ENCODE measurements at regions not wholly inside any gene's neighbourhood (a gene's known extent, or its start where the extent isn't known, plus 50 kb on each side); places are given as distances from the start of the nearest gene placed in this dataset.

DNA sequence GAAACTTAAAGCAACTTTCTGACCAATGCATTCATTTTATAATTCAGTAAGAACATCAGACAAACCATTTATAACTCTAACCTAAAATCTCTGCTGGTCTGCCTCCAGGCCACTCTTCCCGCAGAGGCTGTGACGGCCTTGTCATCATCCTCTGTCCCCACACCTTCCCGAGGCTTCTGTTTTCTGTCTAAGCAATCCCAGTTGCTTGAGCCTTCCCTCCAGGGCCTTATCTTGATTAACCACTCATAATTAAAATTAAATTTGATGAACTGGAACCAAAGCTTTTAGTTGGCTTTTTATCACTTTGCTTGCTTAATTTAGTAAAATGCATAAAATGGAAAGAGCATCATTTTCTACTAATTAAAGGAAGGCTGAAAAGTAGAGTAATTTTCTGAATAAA is 312.4 kb downstream of the DIRAS2 start:
- H3K27me3 Mint-ChIP-seq (ENCODE audit: low read depth): no peaks in the 10 kb centered on the region
- H3K4me1 Mint-ChIP-seq: peaks cover 44% of the 10 kb centered on the region
- no peak for DNase-seq (ENCODE audit: low spot score in 2 of 2, unreplicated experiment in 2 of 2)
- TF ChIP-seq, protein P1, sequence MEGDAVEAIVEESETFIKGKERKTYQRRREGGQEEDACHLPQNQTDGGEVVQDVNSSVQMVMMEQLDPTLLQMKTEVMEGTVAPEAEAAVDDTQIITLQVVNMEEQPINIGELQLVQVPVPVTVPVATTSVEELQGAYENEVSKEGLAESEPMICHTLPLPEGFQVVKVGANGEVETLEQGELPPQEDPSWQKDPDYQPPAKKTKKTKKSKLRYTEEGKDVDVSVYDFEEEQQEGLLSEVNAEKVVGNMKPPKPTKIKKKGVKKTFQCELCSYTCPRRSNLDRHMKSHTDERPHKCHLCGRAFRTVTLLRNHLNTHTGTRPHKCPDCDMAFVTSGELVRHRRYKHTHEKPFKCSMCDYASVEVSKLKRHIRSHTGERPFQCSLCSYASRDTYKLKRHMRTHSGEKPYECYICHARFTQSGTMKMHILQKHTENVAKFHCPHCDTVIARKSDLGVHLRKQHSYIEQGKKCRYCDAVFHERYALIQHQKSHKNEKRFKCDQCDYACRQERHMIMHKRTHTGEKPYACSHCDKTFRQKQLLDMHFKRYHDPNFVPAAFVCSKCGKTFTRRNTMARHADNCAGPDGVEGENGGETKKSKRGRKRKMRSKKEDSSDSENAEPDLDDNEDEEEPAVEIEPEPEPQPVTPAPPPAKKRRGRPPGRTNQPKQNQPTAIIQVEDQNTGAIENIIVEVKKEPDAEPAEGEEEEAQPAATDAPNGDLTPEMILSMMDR (IDR thresholded peaks at IDR 0.05; ENCODE audit: unreplicated experiment): no peak
- H3K27ac Mint-ChIP-seq: no peak overlapping the region
- H3K9me3 Mint-ChIP-seq: peaks cover 4% of the 10 kb centered on the region
- H3K4me3 Mint-ChIP-seq: no peak overlapping the region
- H3K36me3 Mint-ChIP-seq: no peaks in the 10 kb centered on the region

DNA sequence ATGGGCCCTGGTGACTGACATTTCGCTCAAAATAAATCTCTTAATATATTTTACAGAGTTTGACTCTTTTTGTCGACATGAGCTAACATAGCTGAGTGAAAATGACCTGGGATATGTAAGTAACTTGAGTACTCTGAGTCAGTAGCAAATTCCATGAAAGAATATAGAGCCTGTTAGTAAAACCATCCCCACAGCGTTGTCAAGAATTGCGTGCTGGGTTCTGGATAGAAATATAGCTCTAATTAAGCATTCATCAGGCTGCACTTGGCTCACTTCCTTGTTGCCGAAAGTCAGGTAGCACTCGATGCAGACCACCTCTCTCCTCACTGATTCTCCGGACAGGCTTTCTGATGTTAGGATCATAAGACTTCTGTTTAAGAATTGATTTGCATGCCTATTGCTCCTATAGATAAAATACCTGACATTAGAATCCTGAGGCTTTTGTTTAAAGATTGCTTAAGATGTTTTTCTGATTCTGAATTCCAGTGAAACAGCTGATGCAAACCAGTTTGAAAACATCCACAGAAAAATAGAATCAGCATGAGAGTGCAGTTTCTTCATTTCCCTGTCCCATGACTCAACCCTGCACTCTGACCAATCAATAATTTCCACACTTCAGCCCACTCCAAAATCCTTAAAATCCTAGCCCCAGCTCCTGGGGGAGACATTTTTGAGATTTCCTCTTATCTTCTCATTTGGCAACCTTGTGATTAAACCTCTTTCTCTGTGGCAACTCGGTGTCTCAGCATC is 310.6 kb downstream of the DIRAS2 start:
- H3K4me1 Mint-ChIP-seq: peaks cover 33% of the 10 kb centered on the region
- no peak for DNase-seq (ENCODE audit: low spot score in 2 of 2, unreplicated experiment in 2 of 2)
- H3K27me3 Mint-ChIP-seq (ENCODE audit: low read depth): no peaks in the 10 kb centered on the region
- no peak overlapping the region for H3K27ac Mint-ChIP-seq
- TF ChIP-seq, protein P1 (IDR thresholded peaks at IDR 0.05; ENCODE audit: unreplicated experiment): no peak
- H3K9me3 Mint-ChIP-seq: peaks cover 4% of the 10 kb centered on the region
- no peaks in the 10 kb centered on the region for H3K36me3 Mint-ChIP-seq
- H3K4me3 Mint-ChIP-seq: no peak overlapping the region

DNA sequence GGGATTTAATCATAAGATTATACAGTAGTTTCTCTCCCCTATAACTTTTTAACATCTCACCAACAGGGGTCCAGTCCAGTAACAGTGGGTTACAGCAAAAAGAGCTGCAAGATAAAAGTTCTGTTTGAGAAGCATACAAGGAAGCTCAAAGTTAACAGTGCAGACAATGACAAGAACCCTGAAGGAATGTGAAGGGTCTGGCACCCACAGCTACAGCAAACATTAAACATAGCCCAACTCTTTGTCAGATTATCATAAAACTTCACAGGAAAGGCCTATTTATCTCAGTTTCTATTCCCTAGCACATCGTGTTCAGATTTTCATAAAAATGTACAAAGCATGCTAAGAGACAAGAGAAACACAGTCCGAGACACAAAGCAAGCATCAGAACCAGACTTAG is 309.4 kb downstream of the DIRAS2 start:
- Mint-ChIP-seq H3K36me3 (no peaks in the 10 kb centered on the region), H3K4me1 (peaks cover 33% of the 10 kb centered on the region), H3K27me3 (ENCODE audit: low read depth) (no peaks in the 10 kb centered on the region)

DNA sequence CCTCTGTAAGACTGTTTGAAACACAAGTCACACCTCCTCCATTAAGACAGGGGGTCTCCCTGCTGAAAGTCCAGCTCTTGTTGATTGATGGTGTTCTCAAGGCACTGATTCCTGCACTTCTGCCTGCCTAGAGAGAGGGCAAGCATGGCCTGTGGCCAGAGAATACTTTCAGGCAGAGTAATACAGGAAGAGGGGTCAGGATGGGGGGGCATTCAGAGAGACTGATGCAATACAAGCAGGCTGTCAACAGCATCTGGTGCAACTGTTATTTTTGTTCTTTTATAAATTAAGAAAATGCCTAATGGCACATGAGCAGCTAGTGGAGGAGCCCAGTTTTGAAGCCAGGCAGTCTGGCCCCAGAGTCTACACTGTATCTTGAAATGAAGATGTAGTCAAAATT is 302.2 kb downstream of the DIRAS2 start:
- H3K27ac Mint-ChIP-seq: no peak overlapping the region
- H3K4me1 Mint-ChIP-seq: peaks cover 9% of the 10 kb centered on the region
- H3K4me3 Mint-ChIP-seq: no peak overlapping the region
- H3K27me3 Mint-ChIP-seq (ENCODE audit: low read depth): no peaks in the 10 kb centered on the region
- peaks cover 9% of the 10 kb centered on the region for H3K9me3 Mint-ChIP-seq
- no peak for DNase-seq (ENCODE audit: low spot score in 2 of 2, unreplicated experiment in 2 of 2)
- TF ChIP-seq, protein P1 (IDR thresholded peaks at IDR 0.05; ENCODE audit: unreplicated experiment): no peak
- no peaks in the 10 kb centered on the region for H3K36me3 Mint-ChIP-seq

More for the DNA sequence above, 309.4 kb downstream of the DIRAS2 start:
- Mint-ChIP-seq H3K9me3 (no peaks in the 10 kb centered on the region), H3K27ac (peak overlapping the region; percentile 33), H3K4me3 (no peak overlapping the region)
- no peak for DNase-seq (ENCODE audit: low spot score in 2 of 2, unreplicated experiment in 2 of 2)
- TF ChIP-seq, protein P1 (IDR thresholded peaks at IDR 0.05; ENCODE audit: unreplicated experiment): no peak

GRCh38 chr9:90342607-90343006 is 300.0 kb downstream of the DIRAS2 start:
- Mint-ChIP-seq H3K27me3 (ENCODE audit: low read depth) (no peaks in the 10 kb centered on the region), H3K9me3 (peaks cover 9% of the 10 kb centered on the region), H3K4me3 (no peak overlapping the region), H3K36me3 (no peaks in the 10 kb centered on the region), H3K27ac (no peak overlapping the region), H3K4me1 (peaks cover 9% of the 10 kb centered on the region)
- no peak for DNase-seq (ENCODE audit: low spot score in 2 of 2, unreplicated experiment in 2 of 2)
- TF ChIP-seq, protein P1 (IDR thresholded peaks at IDR 0.05; ENCODE audit: unreplicated experiment): no peak

Data from mesothelial cell of epicardium (in vitro differentiated cells).